ENCODE measurements at regions not wholly inside any gene's neighbourhood (a gene's known extent, or its start where the extent isn't known, plus 50 kb on each side); places are given as distances from the start of the nearest gene placed in this dataset.

DNA sequence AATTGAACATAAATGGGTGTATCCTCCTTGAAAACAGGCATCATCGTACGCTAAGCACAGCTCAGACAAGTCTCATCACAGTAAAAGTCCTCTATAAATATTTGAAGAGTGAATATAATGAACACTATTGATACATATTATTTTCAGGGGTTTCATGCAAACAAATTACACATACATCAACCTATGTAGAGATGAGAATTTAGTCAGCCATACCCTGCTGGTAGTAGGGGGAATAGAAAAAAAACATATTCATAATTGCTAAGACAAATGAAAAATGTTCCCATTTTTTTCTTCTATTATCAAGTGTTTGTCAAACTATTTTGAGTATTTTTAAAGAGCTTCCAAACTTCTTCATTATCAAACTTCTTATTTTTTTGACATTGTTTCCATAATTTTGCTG lies 205.6 kb upstream of the SOX5 start:
- Histone ChIP-seq H3K9me1 (ENCODE audit: control insufficient read depth, extremely low read depth, insufficient read depth, low read length) (no peaks in the 10 kb centered on the region), H3K79me2 (ENCODE audit: control insufficient read depth, insufficient read depth, low read length) (no peaks in the 10 kb centered on the region), H3K27ac (ENCODE audit: control insufficient read depth, insufficient read depth, low read length) (no peak overlapping the region), H4K20me1 (ENCODE audit: control insufficient read depth, extremely low read depth, insufficient read depth, low read length) (no peaks in the 10 kb centered on the region), H3K9me3 (ENCODE audit: control insufficient read depth, low read depth, low read length) (no peaks in the 10 kb centered on the region), H3K27me3 (ENCODE audit: control insufficient read depth, extremely low read depth, insufficient read depth, low read length) (no peaks in the 10 kb centered on the region), H3K9ac (ENCODE audit: control insufficient read depth, extremely low read depth, insufficient read depth, low read length) (no peak overlapping the region), H2AFZ (ENCODE audit: control insufficient read depth, low read length) (no peak overlapping the region), H3K4me2 (ENCODE audit: control insufficient read depth, extremely low read depth, insufficient read depth, low read depth, low read length) (no peak overlapping the region), H3K4me1 (ENCODE audit: control insufficient read depth, extremely low read depth, insufficient read depth, low read length) (no peaks in the 10 kb centered on the region), H3K36me3 (ENCODE audit: control insufficient read depth in 2 of 2, extremely low read depth in 1 of 2, insufficient read depth in 2 of 2, low read length in 2 of 2) (no peaks in the 10 kb centered on the region), H3K4me3 (ENCODE audit: control insufficient read depth in 2 of 3, extremely low read depth in 1 of 3, insufficient read depth in 2 of 3, low read depth in 1 of 3, low read length in 3 of 3) (no peak overlapping the region)
- dilution Hi-C loops (cut with MboI; ENCODE audit: extremely low pct_ligation_motif_present, low sequenced_read_pairs), result no loop called here
- TF ChIP-seq, protein P1, sequence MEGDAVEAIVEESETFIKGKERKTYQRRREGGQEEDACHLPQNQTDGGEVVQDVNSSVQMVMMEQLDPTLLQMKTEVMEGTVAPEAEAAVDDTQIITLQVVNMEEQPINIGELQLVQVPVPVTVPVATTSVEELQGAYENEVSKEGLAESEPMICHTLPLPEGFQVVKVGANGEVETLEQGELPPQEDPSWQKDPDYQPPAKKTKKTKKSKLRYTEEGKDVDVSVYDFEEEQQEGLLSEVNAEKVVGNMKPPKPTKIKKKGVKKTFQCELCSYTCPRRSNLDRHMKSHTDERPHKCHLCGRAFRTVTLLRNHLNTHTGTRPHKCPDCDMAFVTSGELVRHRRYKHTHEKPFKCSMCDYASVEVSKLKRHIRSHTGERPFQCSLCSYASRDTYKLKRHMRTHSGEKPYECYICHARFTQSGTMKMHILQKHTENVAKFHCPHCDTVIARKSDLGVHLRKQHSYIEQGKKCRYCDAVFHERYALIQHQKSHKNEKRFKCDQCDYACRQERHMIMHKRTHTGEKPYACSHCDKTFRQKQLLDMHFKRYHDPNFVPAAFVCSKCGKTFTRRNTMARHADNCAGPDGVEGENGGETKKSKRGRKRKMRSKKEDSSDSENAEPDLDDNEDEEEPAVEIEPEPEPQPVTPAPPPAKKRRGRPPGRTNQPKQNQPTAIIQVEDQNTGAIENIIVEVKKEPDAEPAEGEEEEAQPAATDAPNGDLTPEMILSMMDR (optimal IDR thresholded peaks at IDR 0.05 in 1 of 3, IDR thresholded peaks at IDR 0.05 in 1 of 3, conservative IDR thresholded peaks at IDR 0.05 in 1 of 3; ENCODE audit: extremely low read depth in 1 of 3, insufficient read depth in 2 of 3, low read length in 3 of 3), result no peak
- TF ChIP-seq EZH2 (IDR thresholded peaks at IDR 0.05; ENCODE audit: low read length), result no peak
- no peak for DNase-seq (ENCODE audit: low read depth, low spot score)
- no peak for FAIRE-seq

DNA sequence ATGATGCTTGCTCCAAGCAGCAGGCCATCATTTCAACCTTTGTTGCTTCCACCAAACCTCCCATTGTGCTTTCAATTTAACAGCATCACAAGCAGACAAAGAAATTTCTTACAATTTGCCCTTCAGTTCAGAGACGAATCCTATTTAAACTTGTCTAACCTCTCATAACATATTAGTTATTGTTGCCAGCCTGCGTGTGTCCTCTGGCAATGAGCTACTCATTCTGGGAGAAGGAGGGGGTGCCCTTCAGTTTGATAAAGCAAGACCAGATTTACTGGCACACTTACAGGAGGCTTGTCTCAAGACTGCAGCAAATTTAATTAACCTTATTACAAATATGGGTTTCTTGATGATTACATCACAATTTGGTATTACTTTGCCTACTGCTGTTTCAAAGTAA lies 203.6 kb upstream of the SOX5 start:
- no peak for DNase-seq (ENCODE audit: low read depth, low spot score)
- no peak overlapping the region for H3K4me3 ChIP-seq (ENCODE audit: control insufficient read depth in 2 of 3, extremely low read depth in 1 of 3, insufficient read depth in 2 of 3, low read depth in 1 of 3, low read length in 3 of 3)

More for the DNA sequence above, 203.6 kb upstream of the SOX5 start:
- H3K9me3 ChIP-seq (ENCODE audit: control insufficient read depth, low read depth, low read length), result no peaks in the 10 kb centered on the region
- no peaks in the 10 kb centered on the region for H3K79me2 ChIP-seq (ENCODE audit: control insufficient read depth, insufficient read depth, low read length)
- no peaks in the 10 kb centered on the region for H3K27me3 ChIP-seq (ENCODE audit: control insufficient read depth, extremely low read depth, insufficient read depth, low read length)
- no peak overlapping the region for H3K4me2 ChIP-seq (ENCODE audit: control insufficient read depth, extremely low read depth, insufficient read depth, low read depth, low read length)
- H3K27ac ChIP-seq (ENCODE audit: control insufficient read depth, insufficient read depth, low read length), result no peak overlapping the region
- TF ChIP-seq, protein P1 (optimal IDR thresholded peaks at IDR 0.05 in 1 of 3, IDR thresholded peaks at IDR 0.05 in 1 of 3, conservative IDR thresholded peaks at IDR 0.05 in 1 of 3; ENCODE audit: extremely low read depth in 1 of 3, insufficient read depth in 2 of 3, low read length in 3 of 3), result no peak
- TF ChIP-seq EZH2 (IDR thresholded peaks at IDR 0.05; ENCODE audit: low read length), result no peak
- H3K9me1 ChIP-seq (ENCODE audit: control insufficient read depth, extremely low read depth, insufficient read depth, low read length), result no peaks in the 10 kb centered on the region
- no peak overlapping the region for H3K9ac ChIP-seq (ENCODE audit: control insufficient read depth, extremely low read depth, insufficient read depth, low read length)
- dilution Hi-C loops (cut with MboI; ENCODE audit: extremely low pct_ligation_motif_present, low sequenced_read_pairs), result no loop called here
- FAIRE-seq, result no peak
- no peaks in the 10 kb centered on the region for H3K36me3 ChIP-seq (ENCODE audit: control insufficient read depth in 2 of 2, extremely low read depth in 1 of 2, insufficient read depth in 2 of 2, low read length in 2 of 2)
- no peaks in the 10 kb centered on the region for H4K20me1 ChIP-seq (ENCODE audit: control insufficient read depth, extremely low read depth, insufficient read depth, low read length)
- no peak overlapping the region for H2AFZ ChIP-seq (ENCODE audit: control insufficient read depth, low read length)
- H3K4me1 ChIP-seq (ENCODE audit: control insufficient read depth, extremely low read depth, insufficient read depth, low read length), result no peaks in the 10 kb centered on the region

All from keratinocyte (primary cell).